ENCODE measurements at regions not wholly inside any gene's neighbourhood (a gene's known extent, or its start where the extent isn't known, plus 50 kb on each side); places are given as distances from the start of the nearest gene placed in this dataset.
"Not testable (repeated sequence)": the region's sequence is repeated elsewhere in the genome, so short reads cannot be mapped to it uniquely, and the experiment has no call there.

DNA sequence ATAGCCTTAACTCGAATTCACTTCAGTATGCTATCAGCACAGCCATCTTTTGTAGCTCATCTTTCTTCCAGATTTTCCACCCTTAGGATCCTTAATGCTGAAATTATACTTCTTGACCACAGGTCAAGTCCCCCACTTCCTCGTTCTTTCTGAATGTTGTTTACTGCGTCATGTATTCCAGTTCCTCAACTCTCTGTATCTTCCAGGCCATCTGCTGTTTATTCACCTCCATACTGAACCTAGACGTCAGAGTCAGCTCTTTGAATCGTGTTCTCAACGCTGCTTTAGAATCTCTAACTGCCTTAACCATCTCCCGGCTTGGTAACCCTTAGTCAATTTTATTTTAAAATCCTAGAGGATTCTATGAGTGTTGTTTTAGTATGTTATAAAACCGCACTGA, 66.3 kb upstream of the SEC22B start:
- TF ChIP-seq, protein P1, sequence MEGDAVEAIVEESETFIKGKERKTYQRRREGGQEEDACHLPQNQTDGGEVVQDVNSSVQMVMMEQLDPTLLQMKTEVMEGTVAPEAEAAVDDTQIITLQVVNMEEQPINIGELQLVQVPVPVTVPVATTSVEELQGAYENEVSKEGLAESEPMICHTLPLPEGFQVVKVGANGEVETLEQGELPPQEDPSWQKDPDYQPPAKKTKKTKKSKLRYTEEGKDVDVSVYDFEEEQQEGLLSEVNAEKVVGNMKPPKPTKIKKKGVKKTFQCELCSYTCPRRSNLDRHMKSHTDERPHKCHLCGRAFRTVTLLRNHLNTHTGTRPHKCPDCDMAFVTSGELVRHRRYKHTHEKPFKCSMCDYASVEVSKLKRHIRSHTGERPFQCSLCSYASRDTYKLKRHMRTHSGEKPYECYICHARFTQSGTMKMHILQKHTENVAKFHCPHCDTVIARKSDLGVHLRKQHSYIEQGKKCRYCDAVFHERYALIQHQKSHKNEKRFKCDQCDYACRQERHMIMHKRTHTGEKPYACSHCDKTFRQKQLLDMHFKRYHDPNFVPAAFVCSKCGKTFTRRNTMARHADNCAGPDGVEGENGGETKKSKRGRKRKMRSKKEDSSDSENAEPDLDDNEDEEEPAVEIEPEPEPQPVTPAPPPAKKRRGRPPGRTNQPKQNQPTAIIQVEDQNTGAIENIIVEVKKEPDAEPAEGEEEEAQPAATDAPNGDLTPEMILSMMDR (conservative IDR thresholded peaks at IDR 0.05 in 1 of 2, IDR thresholded peaks at IDR 0.05 in 1 of 2; ENCODE audit: extremely low read depth in 1 of 2, insufficient read depth in 1 of 2, low read depth in 1 of 2, low read length in 2 of 2), result not testable (repeated sequence)
- TF ChIP-seq EZH2 (IDR thresholded peaks at IDR 0.05; ENCODE audit: borderline replicate concordance, low read length), result not testable (repeated sequence)

Data from mammary epithelial cell (primary cell).